ENCODE measurements at regions not wholly inside any gene's neighbourhood (a gene's known extent, or its start where the extent isn't known, plus 50 kb on each side); places are given as distances from the start of the nearest gene placed in this dataset.

GRCh38 chr16:51981725-51982124, 565.2 kb downstream of the TOX3 start:
- no peak overlapping the region for H3K27ac ChIP-seq (ENCODE audit: low read depth)
- peaks cover 16% of the 10 kb centered on the region; the same call in 1 of the 2 replicates for H3K9me2 ChIP-seq (ENCODE audit: insufficient read depth)
- no peak for ATAC-seq
- Mint-ChIP-seq H3K27ac (no peak overlapping the region), H3K27me3 (ENCODE audit: insufficient read depth, low read depth, poor library complexity) (no peaks in the 10 kb centered on the region), H3K4me1 (no peaks in the 10 kb centered on the region; the same call in 2 of the 3 replicates), H3K9me3 (no peaks in the 10 kb centered on the region; the same call in 2 of the 3 replicates), H3K36me3 (ENCODE audit: low read depth) (no peaks in the 10 kb centered on the region), H3K4me3 (no peak overlapping the region)
- H3K36me3 ChIP-seq (ENCODE audit: insufficient read depth), result no peaks in the 10 kb centered on the region
- no peak overlapping the region for H2AFZ ChIP-seq
- no peak for DNase-seq (ENCODE audit: low spot score)
- no peak overlapping the region for H3K4me2 ChIP-seq
- H3K79me2 ChIP-seq (replicated peaks; ENCODE audit: insufficient read depth), result no peaks in the 10 kb centered on the region
- H3F3A ChIP-seq (replicated peaks; ENCODE audit: low read depth), result no peaks in the 10 kb centered on the region
- no peak overlapping the region for H3K4me3 ChIP-seq
- no peak for TF ChIP-seq REST (IDR thresholded peaks at IDR 0.05; ENCODE audit: unreplicated experiment)
- no peak for TF ChIP-seq ZNF462 (CRISPR knock-in tag; IDR thresholded peaks at IDR 0.05)
- TF ChIP-seq CREB1 (CRISPR knock-in tag; IDR thresholded peaks at IDR 0.05; ENCODE audit: low read depth), result no peak
- TF ChIP-seq, protein P1, sequence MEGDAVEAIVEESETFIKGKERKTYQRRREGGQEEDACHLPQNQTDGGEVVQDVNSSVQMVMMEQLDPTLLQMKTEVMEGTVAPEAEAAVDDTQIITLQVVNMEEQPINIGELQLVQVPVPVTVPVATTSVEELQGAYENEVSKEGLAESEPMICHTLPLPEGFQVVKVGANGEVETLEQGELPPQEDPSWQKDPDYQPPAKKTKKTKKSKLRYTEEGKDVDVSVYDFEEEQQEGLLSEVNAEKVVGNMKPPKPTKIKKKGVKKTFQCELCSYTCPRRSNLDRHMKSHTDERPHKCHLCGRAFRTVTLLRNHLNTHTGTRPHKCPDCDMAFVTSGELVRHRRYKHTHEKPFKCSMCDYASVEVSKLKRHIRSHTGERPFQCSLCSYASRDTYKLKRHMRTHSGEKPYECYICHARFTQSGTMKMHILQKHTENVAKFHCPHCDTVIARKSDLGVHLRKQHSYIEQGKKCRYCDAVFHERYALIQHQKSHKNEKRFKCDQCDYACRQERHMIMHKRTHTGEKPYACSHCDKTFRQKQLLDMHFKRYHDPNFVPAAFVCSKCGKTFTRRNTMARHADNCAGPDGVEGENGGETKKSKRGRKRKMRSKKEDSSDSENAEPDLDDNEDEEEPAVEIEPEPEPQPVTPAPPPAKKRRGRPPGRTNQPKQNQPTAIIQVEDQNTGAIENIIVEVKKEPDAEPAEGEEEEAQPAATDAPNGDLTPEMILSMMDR (conservative IDR thresholded peaks at IDR 0.05; ENCODE audit: low read depth in 2 of 2), result no peak
- TF ChIP-seq EZH2 (IDR thresholded peaks at IDR 0.05; ENCODE audit: low read depth, unreplicated experiment), result no peak
- TF ChIP-seq EZH2phosphoT487 (IDR thresholded peaks at IDR 0.05; ENCODE audit: unreplicated experiment), result no peak
- TF ChIP-seq POLR2AphosphoS5 (IDR thresholded peaks at IDR 0.05; ENCODE audit: low read depth), result no peak
- TF ChIP-seq, protein P2, sequence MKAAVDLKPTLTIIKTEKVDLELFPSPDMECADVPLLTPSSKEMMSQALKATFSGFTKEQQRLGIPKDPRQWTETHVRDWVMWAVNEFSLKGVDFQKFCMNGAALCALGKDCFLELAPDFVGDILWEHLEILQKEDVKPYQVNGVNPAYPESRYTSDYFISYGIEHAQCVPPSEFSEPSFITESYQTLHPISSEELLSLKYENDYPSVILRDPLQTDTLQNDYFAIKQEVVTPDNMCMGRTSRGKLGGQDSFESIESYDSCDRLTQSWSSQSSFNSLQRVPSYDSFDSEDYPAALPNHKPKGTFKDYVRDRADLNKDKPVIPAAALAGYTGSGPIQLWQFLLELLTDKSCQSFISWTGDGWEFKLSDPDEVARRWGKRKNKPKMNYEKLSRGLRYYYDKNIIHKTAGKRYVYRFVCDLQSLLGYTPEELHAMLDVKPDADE (IDR thresholded peaks at IDR 0.05), result no peak
- no peak for TF ChIP-seq ZNF114 (CRISPR knock-in tag; IDR thresholded peaks at IDR 0.05)
- no peak for TF ChIP-seq NANOG (IDR thresholded peaks at IDR 0.05; ENCODE audit: borderline replicate concordance)
- TF ChIP-seq JUNB (IDR thresholded peaks at IDR 0.05; ENCODE audit: unreplicated experiment), result no peak
- no peak for TF ChIP-seq STAT1 (IDR thresholded peaks at IDR 0.05; ENCODE audit: unreplicated experiment)
- no peak for TF ChIP-seq ZNF331 (CRISPR knock-in tag; IDR thresholded peaks at IDR 0.05; ENCODE audit: low read depth)
- no peaks in the 10 kb centered on the region for H3K4me1 ChIP-seq (ENCODE audit: insufficient read depth)
- no peaks in the 10 kb centered on the region for H3K27me3 ChIP-seq (ENCODE audit: insufficient read depth)
- no peaks in the 10 kb centered on the region for H4K20me1 ChIP-seq (replicated peaks; ENCODE audit: insufficient read depth)
